DND-41 (cell line): ENCODE measurements at regions not wholly inside any gene's neighbourhood (a gene's known extent, or its start where the extent isn't known, plus 50 kb on each side); places are given as distances from the start of the nearest gene placed in this dataset.

Experiments
- ATAC-seq: fragments of 200-7000 bp; cut with Tn5 transposase; 3 replicates; pipeline ENCODE4 v1.9.1; 2021; ENCODE audit warnings: low read depth; ENCODE audit not compliant: insufficient read depth
- DNase-seq: peaks from one replicate; pipeline ENCODE4 v3.0.0-alpha.2; 2020
- H2AFZ ChIP-seq: 2 replicates; pipeline ENCODE4 v1.6.0; 2012; ENCODE audit warnings: low read depth, low read length
- H3K27ac ChIP-seq: 2 replicates; pipeline ENCODE4 v1.5.1; 2012; ENCODE audit warnings: low read length, inconsistent platforms
- H3K27me3 ChIP-seq: fragments of 200-600 bp; sonication (generic); 2 replicates; pipeline ENCODE4 v1.6.0; 2012; ENCODE audit warnings: low read length, mild to moderate bottlenecking, inconsistent platforms; ENCODE audit not compliant: insufficient read depth, poor library complexity
- H3K36me3 ChIP-seq: 2 replicates; pipeline ENCODE4 v1.5.1; 2012; ENCODE audit warnings: low read length, inconsistent platforms; ENCODE audit not compliant: insufficient read depth
- H3K4me1 ChIP-seq: 2 replicates; pipeline ENCODE4 v1.5.1; 2012; ENCODE audit warnings: mild to moderate bottlenecking, low read length; ENCODE audit not compliant: insufficient read depth
- H3K4me2 ChIP-seq: 2 replicates; pipeline ENCODE4 v1.6.0; 2012; ENCODE audit warnings: mild to moderate bottlenecking, moderate library complexity, low read length, inconsistent platforms; ENCODE audit not compliant: insufficient read depth
- H3K4me3 ChIP-seq, 2 experiments: fragments of 200-600 bp in 1 of 2; shearing (Covaris generic) in 1 of 2; 2 replicates each; pipeline ENCODE4 v1.5.1; 2012 to 2016; ENCODE audit warnings: inconsistent platforms in 2 of 2, low read length in 2 of 2, mild to moderate bottlenecking in 2 of 2, low read depth in 1 of 2, moderate library complexity in 1 of 2
- H3K79me2 ChIP-seq: 2 replicates; pipeline ENCODE4 v1.6.0; 2012; ENCODE audit warnings: low read length, inconsistent platforms; ENCODE audit not compliant: insufficient read depth
- H3K9ac ChIP-seq: 2 replicates; pipeline ENCODE4 v1.6.0; 2012; ENCODE audit warnings: low read depth, mild to moderate bottlenecking, inconsistent platforms, low read length, moderate library complexity
- H3K9me3 ChIP-seq: 2 replicates; pipeline ENCODE4 v1.5.1; 2012; ENCODE audit warnings: low read length, moderate library complexity, mild to moderate bottlenecking, inconsistent platforms; ENCODE audit not compliant: insufficient read depth, severe bottlenecking
- H4K20me1 ChIP-seq: 2 replicates; pipeline ENCODE4 v1.6.0; 2012; ENCODE audit warnings: low read length; ENCODE audit not compliant: insufficient read depth
- CTCF ChIP-seq: IDR thresholded peaks from 2 replicates; pipeline ENCODE4 v1.5.1; 2012; ENCODE audit warnings: borderline replicate concordance, low read length, moderate library complexity, mild to moderate bottlenecking; ENCODE audit not compliant: poor library complexity, severe bottlenecking; ENCODE audit errors: extremely low read depth
- EZH2 ChIP-seq: IDR thresholded peaks from 3 replicates; pipeline ENCODE4 v1.6.1; 2012; ENCODE audit warnings: borderline replicate concordance, low read depth, mild to moderate bottlenecking, moderate library complexity, low read length, inconsistent platforms; ENCODE audit not compliant: severe bottlenecking

- ATAC-seq (no peak), DNase-seq (no peak)
- H3K27ac ChIP-seq: no peak overlapping the region
- no peak overlapping the region for H2AFZ ChIP-seq
- H3K79me2 ChIP-seq: no peaks in the 10 kb centered on the region
- H3K4me1 ChIP-seq: no peaks in the 10 kb centered on the region
- TF ChIP-seq EZH2 (no peak), CTCF (no peak)
- H3K4me2 ChIP-seq: no peak overlapping the region
- no peak overlapping the region for H3K4me3 ChIP-seq
- H3K27me3 ChIP-seq: no peaks in the 10 kb centered on the region
- no peaks in the 10 kb centered on the region for H4K20me1 ChIP-seq
- H3K9ac ChIP-seq: no peak overlapping the region
- H3K9me3 ChIP-seq: no peaks in the 10 kb centered on the region
- H3K36me3 ChIP-seq: no peaks in the 10 kb centered on the region
Observed at GRCh38 chr2:122469147-122469546, 713.7 kb downstream of the TSN start.

DNA sequence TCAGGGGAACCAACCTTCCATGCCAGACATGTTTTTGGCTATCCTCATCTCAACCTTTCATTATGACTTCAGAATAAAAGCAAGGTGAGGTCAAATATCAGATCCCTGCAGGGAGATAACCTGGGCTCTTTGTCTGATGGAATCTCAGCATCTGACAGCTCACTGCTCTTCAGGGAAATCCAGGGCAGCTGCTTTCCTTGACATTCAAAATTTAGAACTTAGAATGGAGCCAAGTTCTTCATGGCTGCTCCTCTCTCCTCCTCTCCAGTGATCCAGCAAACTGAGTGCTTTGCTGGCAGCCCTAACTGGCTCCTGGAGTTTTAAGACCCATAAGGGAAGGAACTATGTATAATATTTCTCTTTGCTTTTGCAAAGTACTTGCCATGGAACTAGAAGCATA lies 716.3 kb downstream of the TSN start:
- no peak overlapping the region for H3K9ac ChIP-seq
- TF ChIP-seq CTCF: no peak
- no peak for TF ChIP-seq EZH2
- H3K79me2 ChIP-seq: no peaks in the 10 kb centered on the region
- H3K4me2 ChIP-seq: no peak overlapping the region
- H4K20me1 ChIP-seq: no peaks in the 10 kb centered on the region
- H3K9me3 ChIP-seq: no peaks in the 10 kb centered on the region
- no peaks in the 10 kb centered on the region for H3K27me3 ChIP-seq
- H3K36me3 ChIP-seq: no peaks in the 10 kb centered on the region
- H3K27ac ChIP-seq: no peak overlapping the region
- H3K4me3 ChIP-seq: no peak overlapping the region
- ATAC-seq (no peak), DNase-seq (no peak)
- H3K4me1 ChIP-seq: no peaks in the 10 kb centered on the region
- H2AFZ ChIP-seq: no peak overlapping the region

GRCh38 chr2:122478117-122478516 lies 722.7 kb downstream of the TSN start:
- Histone ChIP-seq H2AFZ (no peak overlapping the region), H3K4me2 (no peak overlapping the region), H3K27ac (no peak overlapping the region), H3K9me3 (no peaks in the 10 kb centered on the region), H3K9ac (no peak overlapping the region), H3K4me1 (no peaks in the 10 kb centered on the region), H3K4me3 (no peak overlapping the region), H3K36me3 (no peaks in the 10 kb centered on the region), H3K27me3 (no peaks in the 10 kb centered on the region), H3K79me2 (no peaks in the 10 kb centered on the region), H4K20me1 (no peaks in the 10 kb centered on the region)
- DNase-seq (no peak), ATAC-seq (no peak)
- TF ChIP-seq EZH2 (no peak), CTCF (no peak)

GRCh38 chr2:122478771-122479170 lies 723.3 kb downstream of the TSN start:
- Histone ChIP-seq H3K4me2 (no peak overlapping the region), H3K36me3 (no peaks in the 10 kb centered on the region), H3K9me3 (no peaks in the 10 kb centered on the region), H4K20me1 (no peaks in the 10 kb centered on the region), H3K4me3 (no peak overlapping the region), H3K4me1 (no peaks in the 10 kb centered on the region), H3K79me2 (no peaks in the 10 kb centered on the region), H2AFZ (no peak overlapping the region), H3K27ac (no peak overlapping the region), H3K27me3 (no peaks in the 10 kb centered on the region), H3K9ac (no peak overlapping the region)
- TF ChIP-seq CTCF: no peak
- no peak for TF ChIP-seq EZH2
- DNase-seq: no peak
- no peak for ATAC-seq
